ENCODE measurements at regions not wholly inside any gene's neighbourhood (a gene's known extent, or its start where the extent isn't known, plus 50 kb on each side); places are given as distances from the start of the nearest gene placed in this dataset.
"Not testable (repeated sequence)": the region's sequence is repeated elsewhere in the genome, so short reads cannot be mapped to it uniquely, and the experiment has no call there.

DNA sequence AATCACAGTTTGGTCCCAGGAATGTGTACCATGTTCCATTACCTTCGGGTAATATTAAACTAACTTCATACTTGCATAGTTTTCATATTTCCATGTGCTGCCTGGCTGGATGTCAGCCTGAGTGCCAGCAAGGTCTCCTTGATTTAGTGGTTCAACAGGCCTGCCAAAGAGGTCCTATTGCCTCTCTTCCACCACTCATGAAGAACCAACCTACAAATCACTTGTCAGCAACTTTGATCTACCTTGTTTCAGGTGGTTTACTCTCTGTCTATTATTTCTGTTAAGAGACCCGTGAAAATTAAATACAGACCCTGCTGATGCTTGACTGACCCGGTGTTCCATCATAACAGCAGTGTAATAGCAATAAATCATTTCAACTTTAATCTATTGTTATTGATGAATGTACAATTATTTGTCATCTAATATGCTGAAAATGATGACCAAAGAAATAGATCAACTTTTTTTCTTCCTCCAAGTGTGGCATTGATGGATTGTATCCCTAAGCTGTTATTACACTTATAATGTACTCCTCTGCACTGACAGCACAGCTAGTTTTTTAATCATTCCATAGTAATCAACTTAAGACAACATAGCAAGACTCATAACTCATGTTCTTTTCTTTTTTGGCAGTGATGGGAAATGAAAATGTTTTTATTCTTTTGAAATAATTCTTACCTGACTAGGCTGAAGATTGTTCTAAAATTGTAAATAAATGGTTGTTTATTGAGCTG, 1220.2 kb upstream of the ACVR2A start:
- no peak for DNase-seq

DNA sequence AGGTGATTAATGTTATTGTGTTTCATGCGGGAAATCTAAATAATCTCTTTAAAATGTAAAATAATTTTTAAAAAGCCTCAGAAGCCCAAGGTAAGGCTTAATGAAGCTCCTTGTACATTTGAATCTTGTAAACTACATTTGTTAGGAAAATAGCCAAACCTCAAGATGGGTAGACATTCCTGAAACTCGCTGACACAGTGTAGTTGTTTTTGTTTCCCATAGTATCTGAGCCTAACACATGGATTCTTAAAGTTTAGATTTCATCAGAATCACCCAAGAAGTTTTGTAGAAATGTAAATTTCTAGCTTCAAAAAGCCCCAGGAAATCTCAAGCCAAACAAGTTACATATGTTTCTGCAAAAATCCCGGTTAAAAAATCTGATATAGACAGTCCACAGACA, 1221.1 kb upstream of the ACVR2A start:
- DNase-seq = no peak

DNA sequence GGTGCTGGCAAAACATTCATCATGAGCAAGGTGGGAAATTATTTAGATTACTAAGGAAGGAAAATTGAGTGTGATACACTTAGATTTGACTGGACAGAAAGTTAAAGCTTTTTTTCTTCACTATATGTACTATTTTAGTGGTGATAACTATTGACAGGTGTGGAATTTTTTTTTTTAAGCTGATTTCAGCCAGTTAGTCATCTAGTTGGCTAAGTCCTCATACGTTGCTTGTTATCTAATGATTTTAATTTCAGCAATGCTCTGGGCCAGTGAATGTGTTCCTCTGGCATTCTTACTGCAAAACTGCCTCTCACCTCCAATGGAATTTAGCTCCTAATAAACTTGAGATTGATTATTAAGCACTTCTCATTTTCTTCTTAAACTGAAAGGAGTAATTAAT, 1223.2 kb upstream of the ACVR2A start:
- no peak for DNase-seq

DNA sequence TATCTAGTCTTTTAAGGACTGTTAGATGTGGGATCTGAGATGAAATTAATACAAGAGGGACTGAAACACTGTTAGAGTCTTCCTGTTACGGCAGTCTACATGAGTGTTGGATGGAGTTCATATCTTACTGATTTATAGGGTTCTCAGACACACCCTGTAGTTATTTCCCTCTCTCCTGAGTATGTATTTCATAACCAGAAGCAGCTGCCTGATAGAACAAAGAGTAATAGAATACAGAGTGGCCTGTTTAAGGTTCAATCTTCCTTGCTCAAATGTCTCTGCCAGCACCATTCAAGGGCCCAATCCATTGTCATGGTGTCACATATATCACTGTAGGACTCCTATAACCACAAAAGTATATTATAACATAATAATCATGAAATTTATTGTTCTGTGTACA, 1229.1 kb upstream of the ACVR2A start:
- no peak for DNase-seq

DNA sequence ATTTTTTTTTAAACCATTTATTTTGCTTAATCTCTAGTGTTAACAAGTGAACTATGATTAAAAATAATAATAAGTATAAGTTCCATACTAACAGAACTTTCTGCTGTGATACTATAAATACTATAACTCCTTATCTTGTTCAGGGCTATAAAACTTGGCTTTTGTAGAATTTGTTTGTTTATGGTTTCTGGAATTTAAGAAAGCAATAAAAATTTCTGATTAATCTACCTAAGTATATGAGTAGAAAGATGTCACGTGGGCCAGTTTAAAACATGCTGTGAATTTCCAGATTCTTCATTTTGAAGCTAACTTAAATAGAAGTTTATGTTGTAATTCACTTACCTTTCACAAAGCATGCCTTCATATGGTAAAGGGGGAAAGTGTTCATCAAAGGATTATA, 1236.3 kb upstream of the ACVR2A start:
- no peak for DNase-seq

DNA sequence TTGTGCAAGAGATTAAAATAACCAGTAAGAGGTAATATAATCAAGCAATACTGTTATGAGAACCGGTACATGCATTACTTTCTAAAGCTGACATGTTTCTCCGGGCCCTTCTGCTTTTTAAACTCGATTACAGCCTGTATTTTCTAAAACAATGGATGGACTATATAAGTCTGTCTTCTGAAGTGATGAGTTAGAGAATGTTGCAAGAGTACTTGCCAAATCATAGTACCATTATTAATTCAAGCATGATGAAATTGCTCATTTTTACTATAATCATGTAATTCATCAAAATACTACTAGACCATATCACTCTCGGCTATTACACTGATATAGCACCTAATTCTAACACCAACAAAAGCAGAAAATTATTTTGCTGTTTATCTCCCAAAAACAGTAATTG, 1240.3 kb upstream of the ACVR2A start:
- DNase-seq = no peak

- DNase-seq = no peak
These were observed 1242.0 kb upstream of the ACVR2A start for GRCh38 chr2:146602856-146603255.

- no peak for DNase-seq
These were observed 1242.4 kb upstream of the ACVR2A start for GRCh38 chr2:146602383-146602782.

DNA sequence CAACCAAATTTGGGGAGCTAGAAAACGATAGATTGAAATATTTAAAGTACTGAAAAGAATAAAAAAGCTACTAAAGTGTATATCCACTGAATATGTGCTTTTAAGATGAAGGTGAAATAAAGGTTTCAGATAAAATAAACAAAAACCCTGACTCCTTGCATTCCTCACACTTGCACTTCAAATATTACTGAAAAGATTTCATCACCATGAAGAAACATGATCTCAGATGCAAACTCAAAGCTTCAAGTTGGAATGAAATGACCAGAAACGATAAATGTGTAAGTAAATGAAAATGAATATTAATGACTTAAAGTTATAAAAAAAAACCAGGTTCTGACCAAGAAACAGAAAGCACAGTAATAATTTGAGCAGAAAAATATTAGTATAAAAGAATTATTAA, 1246.0 kb upstream of the ACVR2A start:
- DNase-seq = no peak

DNA sequence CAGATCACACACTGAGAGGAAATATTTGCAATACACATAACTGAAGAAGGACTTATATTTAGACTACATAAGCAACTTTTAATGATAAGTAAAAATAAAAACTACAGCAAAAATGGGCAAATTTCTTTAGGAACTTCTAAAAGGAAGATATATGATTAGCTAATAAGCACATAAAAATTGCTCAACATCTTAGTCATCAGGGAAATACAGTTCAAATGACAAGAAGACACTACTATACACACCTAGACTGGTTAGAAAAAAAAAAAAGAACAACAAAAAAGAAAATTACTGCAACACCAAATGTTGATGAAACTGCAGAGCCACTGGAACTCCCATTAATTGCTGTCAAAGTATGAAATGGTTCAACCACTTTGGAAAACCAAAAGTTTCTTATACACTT, 1247.5 kb upstream of the ACVR2A start:
- no peak for DNase-seq

DNA sequence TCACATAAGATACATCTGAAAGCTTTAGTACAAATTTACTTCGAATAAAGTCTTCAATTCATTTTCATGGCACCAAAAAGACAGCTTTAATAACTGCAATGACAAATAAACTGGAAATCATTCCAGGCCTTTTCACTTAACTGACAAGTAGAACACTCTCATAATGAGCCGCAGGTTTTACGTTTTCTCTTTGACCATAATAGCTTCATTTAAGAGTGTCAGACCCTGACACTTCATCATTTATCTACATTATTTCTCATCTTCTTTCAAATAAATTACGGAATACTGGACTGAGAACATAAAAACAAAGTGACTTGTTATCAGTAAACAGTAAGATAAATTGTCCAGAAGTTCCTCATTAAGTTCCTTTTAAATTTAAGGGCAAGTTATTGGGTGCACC, 1252.9 kb upstream of the ACVR2A start:
- no peak for DNase-seq

DNA sequence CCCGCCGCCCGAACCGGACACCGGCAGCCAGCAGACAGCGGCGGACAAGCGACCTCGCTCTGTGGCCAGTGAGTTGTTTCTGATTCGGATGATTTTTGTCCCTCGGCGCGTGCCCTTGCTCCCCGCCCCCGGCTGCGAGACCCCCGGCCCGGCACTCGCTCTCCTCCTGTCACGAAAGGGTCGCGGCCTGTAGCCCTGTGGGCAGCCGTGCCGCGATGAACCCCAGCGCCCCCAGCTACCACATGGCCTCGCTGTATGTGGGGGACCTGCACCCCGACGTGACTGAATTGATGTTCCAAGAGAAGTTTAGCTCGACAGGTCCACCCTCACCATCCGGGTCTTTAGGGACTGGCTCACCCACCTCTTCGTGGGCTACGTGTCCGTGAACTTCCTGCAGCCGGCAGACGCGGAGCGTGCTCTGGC, 1257.5 kb upstream of the ACVR2A start:
- no peak for DNase-seq

- no peak for DNase-seq
These were observed 1260.5 kb upstream of the ACVR2A start for GRCh38 chr2:146584316-146584715.

DNA sequence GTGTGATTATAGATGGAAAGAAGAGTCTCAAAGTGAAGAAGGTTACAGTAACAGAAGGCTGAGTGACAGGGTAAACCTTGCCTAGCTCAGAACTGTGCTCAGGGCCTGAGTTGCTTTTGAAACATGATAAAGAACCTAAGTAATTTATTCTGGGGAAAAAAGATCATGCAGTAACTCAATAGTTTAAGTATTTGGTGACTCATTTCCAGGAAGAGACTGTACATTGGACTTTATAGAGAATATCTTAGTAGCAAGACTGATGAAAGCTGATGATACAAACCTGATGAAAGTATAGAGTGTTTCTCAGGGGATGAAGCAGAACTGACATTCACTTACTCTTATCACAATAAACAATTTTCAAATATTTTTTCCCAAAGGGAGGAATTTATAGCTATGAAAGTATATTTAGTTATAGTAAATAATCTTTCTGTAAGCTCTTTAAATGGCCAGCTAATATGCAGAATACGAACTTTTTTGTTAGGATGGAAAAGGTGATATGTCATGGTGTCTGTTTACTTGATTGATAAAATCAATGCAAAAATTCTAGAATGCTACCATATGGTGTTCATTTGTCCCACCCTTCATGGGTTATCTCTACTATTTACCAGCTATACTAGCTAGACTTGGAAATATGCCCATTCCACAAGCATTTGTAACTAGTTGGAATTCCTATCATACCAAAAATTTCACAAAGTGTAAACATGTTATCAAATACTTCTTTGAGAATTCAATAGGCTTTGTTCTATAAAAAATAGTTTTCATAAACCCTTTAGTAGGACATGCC, 1265.5 kb upstream of the ACVR2A start:
- no peak for DNase-seq

GRCh38 chr2:146576339-146577111, 1268.3 kb upstream of the ACVR2A start:
- no peak for DNase-seq

DNA sequence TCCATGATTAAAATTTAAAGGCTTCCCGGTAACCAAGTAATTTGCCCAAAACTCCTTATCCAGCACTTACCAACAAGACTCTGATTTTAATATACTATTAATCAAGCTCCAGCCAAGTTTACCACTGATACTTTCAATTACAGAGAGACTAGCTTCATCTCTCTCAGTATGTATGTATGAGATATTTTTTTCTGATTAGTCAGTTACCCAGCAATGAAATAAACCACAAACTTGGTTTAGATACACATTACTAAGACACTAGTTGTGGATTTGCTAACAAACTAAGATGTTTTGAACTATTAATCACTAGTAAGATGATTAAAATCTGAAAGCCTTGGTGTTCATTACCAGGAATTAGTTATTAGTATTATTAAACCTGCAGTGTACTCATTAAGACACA, 1272.2 kb upstream of the ACVR2A start:
- no peak for DNase-seq

- no peak for DNase-seq
These were observed 1282.8 kb upstream of the ACVR2A start for GRCh38 chr2:146561996-146562395.

DNA sequence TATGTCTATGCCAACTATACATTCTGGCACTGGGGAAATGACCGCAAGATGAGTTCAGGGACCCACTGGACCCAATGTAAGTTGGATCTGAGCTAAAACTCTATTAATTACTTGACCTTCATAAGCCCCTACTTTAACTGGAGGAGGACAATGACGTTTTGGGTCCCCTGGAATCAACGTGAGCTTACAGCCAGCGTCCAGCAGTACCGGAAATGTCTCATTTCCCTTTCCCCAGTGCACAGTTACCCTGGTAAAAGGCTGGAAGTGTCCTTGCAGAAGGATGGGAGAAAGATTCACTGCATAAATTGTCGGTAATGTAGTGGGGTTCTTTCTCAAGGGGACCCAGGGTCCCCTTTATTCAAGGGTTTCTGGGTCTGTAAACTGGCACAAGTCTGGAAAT, 1297.6 kb upstream of the ACVR2A start:
- no peak for DNase-seq

- no peak for DNase-seq
These were observed 1300.1 kb upstream of the ACVR2A start for GRCh38 chr2:146544701-146545100.

GRCh38 chr2:146541896-146542295, 1302.9 kb upstream of the ACVR2A start:
- DNase-seq = no peak

DNA sequence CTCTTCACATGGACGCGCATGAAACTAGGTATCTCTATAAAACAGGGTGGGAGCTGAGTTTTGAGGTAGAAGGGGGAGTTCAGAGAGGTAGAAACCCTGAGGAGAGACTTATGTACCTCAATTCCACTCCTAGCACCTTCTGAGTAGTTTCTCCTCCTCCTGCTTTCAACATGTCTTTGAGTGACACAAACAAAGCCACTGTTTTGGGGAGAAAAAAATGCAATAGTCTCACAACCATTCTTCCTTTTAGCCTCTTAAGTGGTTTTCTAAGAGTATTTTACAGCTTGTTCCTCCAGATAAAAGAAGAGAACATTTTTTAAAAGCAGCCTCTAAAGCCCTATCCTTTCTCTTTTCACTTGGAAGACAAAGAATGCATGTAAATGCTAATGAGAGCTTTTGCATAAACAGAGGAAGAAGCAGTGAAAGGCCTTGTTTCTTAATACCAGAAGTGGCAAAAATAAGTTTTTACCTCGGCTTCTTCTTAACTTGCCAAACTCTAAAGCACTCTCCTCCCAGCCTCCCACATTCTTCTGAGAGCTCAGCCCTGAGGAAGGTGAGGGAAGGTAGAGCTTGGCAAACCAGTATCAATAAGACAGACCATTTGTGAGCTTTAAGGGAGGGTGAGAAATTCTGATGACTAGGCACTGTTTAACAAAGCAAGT, 1304.4 kb upstream of the ACVR2A start:
- DNase-seq = no peak

DNA sequence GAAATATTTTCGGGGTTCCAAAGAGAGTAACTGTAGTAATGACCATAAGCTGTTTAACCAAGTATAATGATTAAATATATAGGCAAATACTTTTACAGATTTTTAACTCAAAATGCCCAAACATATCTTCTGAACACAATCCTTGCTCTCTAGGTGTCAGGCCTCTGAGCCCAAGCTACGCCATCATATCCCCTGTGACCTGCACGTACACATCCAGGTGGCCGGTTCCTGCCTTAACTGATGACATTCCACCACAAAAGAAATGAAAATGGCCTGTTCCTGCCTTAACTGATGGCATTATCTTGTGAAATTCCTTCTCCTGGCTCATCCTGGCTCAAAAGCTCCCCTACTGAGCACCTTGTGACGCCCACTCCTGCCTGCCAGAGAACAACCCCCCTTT, 1305.1 kb upstream of the ACVR2A start:
- DNase-seq = not testable (repeated sequence)

GRCh38 chr2:146537477-146537876, 1307.4 kb upstream of the ACVR2A start:
- no peak for DNase-seq

All from activated T-cell treated with anti-CD3 and anti-CD28 coated beads, Interleukin-2, amount 50 U/mL, for 1 hour (primary cell).